NCI-H82 (cell line): ENCODE measurements at regions not wholly inside any gene's neighbourhood (a gene's known extent, or its start where the extent isn't known, plus 50 kb on each side); places are given as distances from the start of the nearest gene placed in this dataset.
"Not testable (repeated sequence)": the region's sequence is repeated elsewhere in the genome, so short reads cannot be mapped to it uniquely, and the experiment has no call there.

Source experiments
- DNase-seq: peaks from one replicate; lab custom pipeline; 2025; lab: John Stamatoyannopoulos, UW

DNA sequence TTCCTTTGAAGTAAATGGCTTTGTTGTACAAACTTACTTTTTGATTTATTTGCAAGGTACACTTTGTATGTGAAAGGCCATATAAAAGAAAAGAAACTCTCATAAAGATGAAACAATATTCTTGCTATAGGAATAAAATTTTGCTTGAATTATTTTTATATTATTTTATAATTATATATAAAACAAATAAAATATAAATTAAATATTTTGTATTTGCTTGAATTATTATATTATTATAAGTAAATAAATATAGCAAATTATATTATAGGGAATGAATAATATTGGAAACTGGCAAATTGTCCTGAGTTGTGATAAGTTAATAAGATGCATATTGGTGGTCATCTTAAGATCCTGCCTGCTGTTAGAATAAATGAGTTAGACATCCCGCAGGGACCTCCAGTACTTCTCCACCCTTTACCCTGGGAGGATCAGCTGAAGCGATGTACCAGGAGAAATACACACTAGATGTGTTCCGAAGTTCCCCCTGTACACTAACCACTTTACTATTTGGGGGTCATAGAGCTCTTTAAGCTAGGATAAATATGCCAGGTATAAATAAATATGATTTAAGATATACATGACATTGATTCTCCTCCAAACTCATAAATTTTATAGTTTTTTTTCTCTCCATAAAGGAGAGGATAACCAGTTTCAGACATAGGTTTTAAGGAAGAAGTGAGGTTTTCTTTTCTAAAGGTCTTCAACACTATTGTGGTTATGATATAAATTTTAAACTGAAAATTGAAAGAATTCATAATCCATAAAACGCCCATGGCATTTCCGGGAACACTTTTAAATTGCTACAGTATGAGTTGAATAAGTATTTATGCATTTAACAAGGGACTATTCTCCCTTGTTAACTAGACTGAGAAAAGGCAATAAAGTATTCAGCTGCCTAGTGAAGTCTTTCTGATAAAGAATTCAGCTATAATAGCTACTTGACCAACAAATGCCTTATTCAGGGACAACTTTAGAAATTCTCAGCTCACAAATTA is 486.3 kb upstream of the MARCKS start:
- DNase-seq: no peak

- not testable (repeated sequence) for DNase-seq
These were observed 481.7 kb upstream of the MARCKS start for GRCh38 chr6:113375466-113375865.

DNA sequence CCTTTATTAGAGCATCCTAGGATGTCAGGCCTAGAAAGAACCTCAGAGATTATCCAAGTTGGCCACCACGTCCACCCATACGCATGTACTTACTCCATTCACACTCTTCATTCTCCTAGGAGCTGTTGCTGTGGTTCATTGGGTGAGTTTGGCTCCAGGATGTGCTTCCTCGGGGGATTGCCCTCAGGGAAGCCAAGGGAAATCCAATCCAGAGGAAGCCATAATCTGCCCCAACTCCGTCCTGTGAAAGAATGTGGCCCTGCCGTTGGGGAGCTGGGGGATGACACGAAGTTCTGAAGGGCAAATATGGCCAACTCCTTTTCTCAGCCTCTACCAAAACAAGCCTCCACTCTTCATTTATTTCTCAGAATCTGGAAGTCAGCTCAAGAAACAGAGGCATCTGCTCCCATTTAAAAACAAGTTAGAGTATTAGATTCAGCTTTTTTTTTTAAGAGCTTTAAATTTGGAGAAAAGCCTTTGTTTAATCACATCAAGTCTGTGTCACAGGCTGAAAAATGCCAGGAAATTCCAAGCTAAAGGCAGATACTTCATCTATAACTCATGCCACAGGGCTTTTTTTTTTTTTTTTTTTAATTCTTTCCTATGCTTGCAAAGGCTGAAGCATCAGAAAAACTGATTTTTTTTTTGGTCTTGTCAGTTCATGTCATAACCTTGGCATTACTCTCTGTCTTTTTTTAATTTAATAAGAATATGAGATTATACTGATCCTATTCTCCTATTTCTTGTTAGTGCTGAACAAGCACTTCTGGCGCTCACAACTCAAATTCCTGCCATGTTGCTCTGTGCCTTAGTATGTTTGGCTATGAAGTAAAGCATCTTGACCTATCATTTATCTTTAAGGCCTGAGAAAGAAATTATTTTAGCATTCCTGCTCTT is 480.9 kb upstream of the MARCKS start:
- DNase-seq: no peak

DNA sequence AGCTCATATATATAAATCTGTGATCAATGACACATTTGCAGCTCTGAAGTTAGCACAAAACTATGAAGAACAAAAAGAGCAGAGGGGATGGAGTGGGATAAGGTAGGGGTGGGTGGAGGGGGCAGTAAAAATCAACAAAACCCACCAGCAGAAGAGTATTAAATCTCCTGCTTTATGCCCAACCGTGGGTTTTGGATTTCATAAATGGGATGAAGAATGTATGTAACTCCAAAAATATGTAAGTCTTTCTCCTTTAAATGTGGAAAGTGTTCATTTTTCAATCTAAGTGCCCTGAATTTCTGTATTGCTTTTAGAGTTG is 480.3 kb upstream of the MARCKS start:
- DNase-seq: no peak

GRCh38 chr6:113377362-113377942 is 479.7 kb upstream of the MARCKS start:
- no peak for DNase-seq

- no peak for DNase-seq
These were observed 476.6 kb upstream of the MARCKS start for GRCh38 chr6:113380591-113380990.

GRCh38 chr6:113381232-113381631 is 475.9 kb upstream of the MARCKS start:
- no peak for DNase-seq

DNA sequence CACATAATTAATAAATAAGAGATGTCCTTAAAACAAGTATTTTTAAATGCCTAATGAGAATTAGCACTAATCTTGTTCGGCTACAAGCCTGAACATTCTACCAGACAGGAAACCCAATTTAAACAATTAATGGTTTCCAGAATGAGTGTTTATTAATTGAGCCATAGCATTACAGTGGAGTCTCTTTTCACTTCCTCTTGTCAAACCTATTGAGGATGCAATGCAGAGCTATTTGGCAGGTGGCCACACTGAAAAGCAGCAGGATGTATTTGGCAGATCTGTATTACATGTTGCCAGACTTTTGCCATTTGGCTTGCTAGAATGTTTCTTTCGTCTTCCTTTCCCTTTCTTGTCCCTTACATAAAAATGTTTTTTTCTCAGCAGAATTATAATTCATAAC is 475.2 kb upstream of the MARCKS start:
- peak; percentile 10 for DNase-seq

DNA sequence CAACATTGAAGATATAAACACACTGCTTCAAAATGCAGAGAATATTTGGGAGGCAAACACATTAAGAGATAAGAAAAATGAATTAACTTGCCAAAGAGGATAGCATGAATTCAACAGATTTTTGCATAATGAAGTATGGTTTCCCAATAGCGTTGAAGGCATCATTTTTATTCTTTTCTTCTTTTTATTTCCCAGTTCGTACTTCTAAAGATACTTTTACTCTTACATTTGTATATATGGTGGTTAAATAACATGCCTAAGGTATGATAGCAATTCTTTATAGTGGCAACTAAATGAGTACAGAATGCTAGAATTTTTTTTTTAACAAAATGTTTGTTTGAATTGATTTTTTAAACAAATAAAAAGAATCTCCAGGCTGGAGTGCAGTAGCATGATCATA is 473.4 kb upstream of the MARCKS start:
- DNase-seq: no peak

DNA sequence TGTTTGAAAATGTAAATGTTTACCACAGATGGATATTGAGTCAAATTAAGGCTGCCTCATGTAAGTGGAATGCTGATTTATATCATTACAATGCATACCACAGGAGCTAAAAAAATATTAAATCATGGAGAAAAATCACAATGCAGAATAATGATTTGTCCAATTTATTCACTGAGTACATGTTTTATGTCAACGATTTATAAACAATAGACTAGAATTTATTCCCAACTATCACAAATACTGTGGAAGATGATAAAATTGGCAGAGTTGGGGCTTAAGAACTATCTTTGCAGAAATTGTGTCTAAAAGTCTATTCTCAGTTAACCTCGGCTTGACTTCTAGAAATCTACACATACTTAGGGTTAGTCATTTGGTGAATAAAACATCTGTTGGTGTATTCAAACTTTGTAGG is 472.1 kb upstream of the MARCKS start:
- DNase-seq: no peak

DNA sequence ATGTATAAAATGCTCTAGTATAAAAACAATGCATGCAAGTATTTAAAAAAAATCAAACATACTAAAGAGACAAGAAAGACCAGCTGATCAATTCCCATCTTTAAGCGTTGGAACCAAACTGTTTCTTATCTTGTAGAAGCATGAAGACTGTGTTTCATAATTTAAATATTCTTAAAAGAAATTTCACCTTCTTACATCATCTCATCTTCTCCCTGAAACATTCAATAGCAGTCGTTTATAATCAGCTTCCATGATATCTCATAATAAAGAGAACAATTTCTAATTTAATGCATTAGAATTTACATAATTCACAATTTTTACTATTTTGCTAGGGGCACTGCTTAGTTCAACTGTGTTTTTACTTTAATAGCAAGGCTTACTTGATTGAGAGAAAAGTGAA is 468.1 kb upstream of the MARCKS start:
- no peak for DNase-seq

DNA sequence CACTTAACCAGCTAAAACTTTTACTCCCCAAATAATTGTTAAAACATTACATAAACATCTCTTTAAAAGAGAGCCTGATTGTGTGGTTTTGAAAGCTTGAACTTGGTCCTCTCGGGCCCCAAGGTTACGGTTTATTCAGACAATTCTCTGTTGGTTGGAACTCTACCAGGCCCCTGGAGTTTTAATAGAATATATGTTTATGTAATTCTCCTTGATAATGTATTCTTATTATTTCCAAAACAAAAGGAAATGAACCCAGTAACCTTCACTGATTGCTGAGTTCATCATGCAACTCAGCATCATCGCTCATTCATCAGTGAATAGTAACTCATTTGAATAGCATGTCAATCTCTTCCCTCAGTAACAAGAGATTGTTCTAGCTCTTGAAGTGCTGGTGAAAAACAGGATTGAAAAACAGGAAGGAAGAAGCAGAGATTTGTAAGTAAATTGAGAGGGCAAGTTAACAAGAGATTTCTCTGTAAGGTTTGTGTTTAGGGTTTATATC is 464.5 kb upstream of the MARCKS start:
- no peak for DNase-seq

GRCh38 chr6:113394216-113394615 is 462.9 kb upstream of the MARCKS start:
- no peak for DNase-seq

DNA sequence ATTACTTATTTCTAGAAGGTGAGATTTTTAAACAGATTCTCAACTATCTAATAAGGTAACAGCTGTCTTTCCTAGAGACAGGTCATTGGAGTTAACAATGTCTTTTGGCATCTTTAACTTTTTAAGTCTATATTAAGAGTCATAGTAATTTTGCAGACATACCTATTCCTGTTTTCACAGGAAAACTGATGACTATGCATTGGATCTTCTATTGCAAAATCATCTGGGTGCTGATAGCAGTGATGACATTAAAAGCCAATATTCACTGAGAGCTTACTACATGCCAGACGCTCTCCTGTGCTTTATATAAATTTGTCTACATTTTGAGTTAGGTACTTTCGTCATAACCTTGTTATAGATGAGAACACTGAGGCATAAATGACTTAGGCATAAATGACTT is 462.4 kb upstream of the MARCKS start:
- no peak for DNase-seq

- DNase-seq: peak; percentile 5
These were observed 460.4 kb upstream of the MARCKS start for GRCh38 chr6:113396730-113397129.

DNA sequence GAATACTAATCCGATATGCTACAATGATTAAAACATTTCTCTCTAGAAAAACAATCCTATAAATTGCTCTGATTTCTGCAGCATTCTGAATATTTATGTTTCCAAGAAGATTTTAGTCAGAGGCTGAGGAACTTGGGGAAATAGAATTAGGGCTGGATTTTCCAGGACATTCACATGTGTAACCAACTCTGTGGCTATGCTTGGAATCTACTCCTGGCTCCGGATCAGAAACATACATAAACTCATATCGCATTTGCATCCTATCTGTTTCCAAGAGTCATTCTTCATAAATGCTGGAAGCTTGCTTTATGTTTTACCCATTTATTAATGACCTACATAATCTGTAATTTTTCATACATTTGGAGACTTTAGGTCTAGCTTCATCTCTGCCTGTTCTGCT is 459.9 kb upstream of the MARCKS start:
- DNase-seq: no peak

DNA sequence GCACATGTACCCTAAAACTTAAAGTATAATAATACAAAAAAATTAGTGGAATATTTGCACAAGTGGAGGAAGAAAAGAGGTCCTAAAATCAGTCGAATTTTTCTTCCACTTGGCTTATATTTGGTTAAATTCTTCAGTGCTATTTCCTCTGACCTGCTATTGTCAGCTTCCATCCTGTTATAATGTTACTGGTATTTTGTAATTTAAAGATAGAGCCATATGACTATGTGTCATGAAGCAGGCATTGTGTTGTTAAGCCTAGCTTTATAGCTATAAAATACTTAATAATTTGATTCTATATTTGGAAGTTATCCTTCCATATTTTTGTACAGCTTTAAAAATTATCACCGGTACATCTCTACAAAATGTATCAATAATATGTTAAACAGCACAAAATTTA is 455.9 kb upstream of the MARCKS start:
- DNase-seq: no peak

DNA sequence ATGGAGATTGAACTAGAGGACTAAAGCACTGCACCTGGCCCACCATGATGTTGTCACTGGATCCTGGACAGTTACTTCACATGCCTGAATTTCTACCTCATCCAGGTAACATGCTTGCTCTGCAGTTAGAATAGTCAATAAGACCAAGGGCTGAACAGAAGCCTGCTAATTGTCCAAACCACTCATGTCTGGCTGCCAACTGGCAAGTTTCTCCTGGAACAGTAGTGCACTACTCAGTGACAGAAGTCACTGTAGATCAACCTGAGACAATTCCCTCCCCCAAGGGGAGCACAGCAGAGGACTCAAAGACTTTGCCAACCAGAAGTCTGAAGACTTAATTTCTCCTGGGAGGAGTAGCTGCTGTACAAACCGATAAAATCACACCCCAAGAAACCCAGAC is 454.6 kb upstream of the MARCKS start:
- no peak for DNase-seq

DNA sequence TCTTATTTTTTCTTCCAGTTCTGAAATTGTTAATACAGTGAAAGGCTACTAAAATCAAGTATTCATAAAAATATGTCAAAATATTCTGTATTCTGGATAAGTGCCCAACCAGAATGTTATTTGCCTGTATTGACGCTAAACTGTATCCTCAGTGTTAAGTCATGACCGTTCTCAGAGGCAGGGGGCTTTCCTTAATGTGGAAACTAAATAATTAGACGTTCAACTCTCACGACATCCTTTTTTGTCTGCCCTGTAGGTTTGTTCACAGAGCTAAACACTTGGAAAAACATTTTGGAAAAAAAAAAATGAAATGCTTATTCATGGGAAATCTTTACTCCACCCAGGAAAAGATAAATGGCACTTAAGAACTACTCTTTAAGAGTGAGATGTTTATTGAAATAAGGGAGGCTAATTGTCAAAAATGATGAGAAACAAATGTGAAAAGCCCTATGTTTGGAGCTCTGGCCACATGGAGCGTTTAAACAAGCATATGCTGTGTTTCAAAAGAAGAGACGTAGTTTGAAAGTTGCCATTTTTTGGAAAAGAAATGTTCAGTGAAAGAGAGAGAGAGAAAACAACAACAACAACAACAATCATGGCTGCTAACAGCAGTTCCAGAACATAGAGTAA is 453.1 kb upstream of the MARCKS start:
- no peak for DNase-seq

DNA sequence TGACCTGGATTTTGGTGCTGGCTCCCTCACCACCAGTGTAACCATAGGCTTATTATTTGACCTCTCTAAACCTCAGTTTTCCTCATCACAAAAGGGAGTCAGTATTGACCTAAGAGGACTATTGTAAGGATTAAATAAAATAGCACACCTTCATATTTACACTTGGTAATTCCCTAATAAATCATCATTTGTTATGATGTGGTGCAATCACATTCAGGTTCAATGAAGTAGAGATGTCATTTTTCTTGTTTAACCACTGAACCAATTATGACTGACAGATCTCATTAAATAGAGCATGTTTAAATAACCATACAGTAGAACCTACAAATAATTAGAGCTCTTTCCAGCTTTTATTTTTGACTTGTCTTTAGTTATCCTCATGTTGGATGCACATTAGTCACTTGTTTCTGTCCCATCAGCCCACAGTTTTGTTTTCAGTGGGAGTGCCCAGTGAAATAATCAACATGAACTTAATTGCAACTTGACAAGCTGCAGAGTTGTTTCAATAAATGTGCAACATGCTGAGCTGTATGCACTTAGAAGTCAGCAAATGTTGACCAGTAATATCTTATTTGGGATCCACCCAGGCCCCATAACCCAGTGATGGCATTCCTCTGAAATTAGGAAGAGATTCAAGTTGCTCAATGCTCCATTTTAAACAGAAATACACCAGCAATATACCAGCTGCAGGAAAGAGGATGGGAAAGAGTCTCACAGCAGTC is 451.7 kb upstream of the MARCKS start:
- no peak for DNase-seq

- no peak for DNase-seq
These were observed 451.0 kb upstream of the MARCKS start for GRCh38 chr6:113406048-113406695.
